SK-N-SH (cell line): ENCODE measurements at regions not wholly inside any gene's neighbourhood (a gene's known extent, or its start where the extent isn't known, plus 50 kb on each side); places are given as distances from the start of the nearest gene placed in this dataset.

Experiments used
- CTCF ChIA-PET: fragments of 300-600, 350-600 bp; formaldehyde crosslinking; extraction: SDS; loops from one replicate; lab custom pipeline; 2021; lab: Yijun Ruan, JAX
- POLR2A ChIA-PET: fragments of 350-600 bp; sonication (Branson Sonifier 250); formaldehyde crosslinking; extraction: SDS; loops from one replicate; lab custom pipeline; 2020; ENCODE audit warnings: antibody characterized with exemption, inconsistent platforms; lab: Yijun Ruan, JAX
- DNase-seq: peaks from one replicate; pipeline ENCODE4 v3.0.0; 2012
- H2AFZ ChIP-seq: fragments of 200-600 bp; sonication (generic); 2 replicates; pipeline ENCODE4 v1.8.1; 2016; ENCODE audit warnings: antibody characterized with exemption, mild to moderate bottlenecking, low read depth
- H3F3A ChIP-seq: fragments of 200-600 bp; sonication (generic); replicated peaks from 2 replicates; pipeline ENCODE3; 2016; ENCODE audit warnings: antibody characterized with exemption, mild to moderate bottlenecking; ENCODE audit not compliant: insufficient read depth
- H3K27ac ChIP-seq, 2 experiments: fragments of 200-500 bp in 1 of 2; fragments of 200-600 bp in 1 of 2; sonication (Bioruptor generic) in 1 of 2; sonication (generic), shearing (Covaris generic) in 1 of 2; 2 replicates each; pipeline versions ENCODE4 v1.5.1 to v1.6.1; 2014 to 2016; ENCODE audit warnings: low read depth in 2 of 2, inconsistent platforms in 1 of 2, low read length in 1 of 2, mild to moderate bottlenecking in 1 of 2, mixed read lengths in 1 of 2
- H3K27me3 ChIP-seq: fragments of 200-600 bp; sonication (generic), shearing (Covaris generic); 2 replicates; pipeline ENCODE4 v1.6.1; 2016; ENCODE audit warnings: mixed run types; ENCODE audit not compliant: insufficient read depth
- H3K36me3 ChIP-seq, 2 experiments: fragments of 200-500 bp in 1 of 2; fragments of 200-600 bp in 1 of 2; sonication (Bioruptor generic) in 1 of 2; sonication (generic) in 1 of 2; replicated peaks in 1 of 2; 2 replicates each; pipeline versions ENCODE3 to v1.5.1; 2014 to 2016; ENCODE audit warnings: low read length in 1 of 2, mild to moderate bottlenecking in 1 of 2; ENCODE audit not compliant: insufficient read depth in 2 of 2, control insufficient read depth in 1 of 2
- H3K4me1 ChIP-seq, 2 experiments: fragments of 200-500 bp in 1 of 2; fragments of 200-600 bp in 1 of 2; sonication (Bioruptor generic) in 1 of 2; sonication (generic), shearing (Covaris generic) in 1 of 2; 2 replicates each; pipeline versions ENCODE4 v1.5.1 to v1.6.1; 2014 to 2016; ENCODE audit warnings: low read depth in 1 of 2, low read length in 1 of 2, mixed run types in 1 of 2; ENCODE audit not compliant: insufficient read depth in 2 of 2, control insufficient read depth in 1 of 2
- H3K4me2 ChIP-seq: fragments of 200-600 bp; sonication (generic), shearing (Covaris generic); 2 replicates; pipeline ENCODE4 v1.6.1; 2017; ENCODE audit warnings: mixed run types
- H3K4me3 ChIP-seq, 2 experiments: fragments of 200-500 bp in 1 of 2; fragments of 200-600 bp in 1 of 2; sonication (Bioruptor generic) in 1 of 2; sonication (generic), shearing (Covaris generic) in 1 of 2; 2 replicates each; pipeline versions ENCODE4 v1.5.1 to v1.8.1; 2014 to 2016; ENCODE audit warnings: low read depth in 2 of 2, inconsistent platforms in 1 of 2, low read length in 1 of 2, mild to moderate bottlenecking in 1 of 2, mixed read lengths in 1 of 2, moderate library complexity in 1 of 2
- H3K79me2 ChIP-seq: fragments of 200-600 bp; sonication (generic); 2 replicates; pipeline ENCODE4 v1.8.1; 2017; ENCODE audit warnings: mild to moderate bottlenecking; ENCODE audit not compliant: insufficient read depth
- H3K9ac ChIP-seq: fragments of 200-600 bp; sonication (generic); 2 replicates; pipeline ENCODE4 v1.6.1; 2017; ENCODE audit warnings: mixed run types
- H3K9me2 ChIP-seq: fragments of 200-600 bp; sonication (generic); 2 replicates; pipeline ENCODE4 v1.6.1; 2017; ENCODE audit warnings: mixed run types
- H3K9me3 ChIP-seq: fragments of 200-600 bp; sonication (generic); 2 replicates; pipeline ENCODE4 v1.6.1; 2017; ENCODE audit warnings: mixed run types, mild to moderate bottlenecking, moderate library complexity
- H4K20me1 ChIP-seq: fragments of 200-600 bp; sonication (generic); 2 replicates; pipeline ENCODE4 v1.6.1; 2017; ENCODE audit warnings: mild to moderate bottlenecking, mixed run types; ENCODE audit not compliant: insufficient read depth
- EP300 ChIP-seq, 2 experiments: IDR thresholded peaks; 2 replicates each; pipeline versions ENCODE4 v1.4.0 to v1.6.1; 2012; ENCODE audit warnings: borderline replicate concordance in 1 of 2, low read depth in 1 of 2, low read length in 1 of 2
- EZH2phosphoT487 ChIP-seq: fragments of 200-600 bp; sonication (generic); IDR thresholded peaks from 2 replicates; pipeline ENCODE4 v1.6.1; 2017; ENCODE audit warnings: low read depth, mixed run types, mild to moderate bottlenecking, antibody characterized with exemption, moderate library complexity, borderline replicate concordance
- FOXJ3 ChIP-seq: sonication (generic); formaldehyde crosslinking; IDR thresholded peaks from 2 replicates; pipeline ENCODE4 v1.5.1; 2020; ENCODE audit warnings: mild to moderate bottlenecking, missing genetic modification reagents
- GATA2 ChIP-seq: sonication (generic); formaldehyde crosslinking; IDR thresholded peaks from 2 replicates; pipeline ENCODE4 v1.5.0; 2020; ENCODE audit warnings: mild to moderate bottlenecking, missing genetic modification reagents
- MAX ChIP-seq: IDR thresholded peaks from 2 replicates; pipeline ENCODE4 v1.4.0; 2012; ENCODE audit warnings: low read depth
- PBX3 ChIP-seq: IDR thresholded peaks from 2 replicates; pipeline ENCODE4; 2012
- RFX5 ChIP-seq: IDR thresholded peaks from 2 replicates; pipeline ENCODE4 v1.6.1; 2012; ENCODE audit warnings: mild to moderate bottlenecking, improper control_type of control experiment, low read length
- RXRA ChIP-seq: IDR thresholded peaks from 2 replicates; pipeline ENCODE4 v1.4.0; 2012; ENCODE audit warnings: low read depth, mild to moderate bottlenecking, borderline replicate concordance
- SMC3 ChIP-seq: IDR thresholded peaks from 2 replicates; pipeline ENCODE4 v1.6.1; 2012; ENCODE audit warnings: low read depth, low read length, improper control_type of control experiment
- USF2 ChIP-seq: fragments of 150-350 bp; IDR thresholded peaks from 2 replicates; pipeline ENCODE4 v1.6.1; 2017; ENCODE audit warnings: antibody characterized with exemption, low read length, low read depth, borderline replicate concordance
- YY1 ChIP-seq: IDR thresholded peaks from 2 replicates; pipeline ENCODE4 v1.4.0; 2012; ENCODE audit warnings: low read depth, mild to moderate bottlenecking
- WGBS: methylation state at CpG from one replicate; pipeline ENCODE4 v1.1.6; 2017; ENCODE audit warnings: low lambda C conversion rate; 5-methylcytosine and 5-hydroxymethylcytosine counted together

- no peaks in the 10 kb centered on the region for H3K9me3 ChIP-seq
- no peak overlapping the region for H3K4me3 ChIP-seq
- H3K27ac ChIP-seq = no peak overlapping the region
- no peaks in the 10 kb centered on the region for H3K36me3 ChIP-seq
- 31% methylated on average over 2 of the region's 2 CpGs for WGBS
- H3K27me3 ChIP-seq = no peaks in the 10 kb centered on the region
- ChIA-PET POLR2A (no interaction called here), CTCF (no interaction called here)
- H3F3A ChIP-seq = no peaks in the 10 kb centered on the region
- DNase-seq = no peak
- H2AFZ ChIP-seq = no peak overlapping the region
- no peak overlapping the region for H3K9ac ChIP-seq
- H3K4me2 ChIP-seq = no peak overlapping the region
- no peaks in the 10 kb centered on the region for H4K20me1 ChIP-seq
- no peaks in the 10 kb centered on the region for H3K79me2 ChIP-seq
- no peaks in the 10 kb centered on the region for H3K9me2 ChIP-seq
- no peaks in the 10 kb centered on the region for H3K4me1 ChIP-seq
- TF ChIP-seq RFX5 = no peak
- TF ChIP-seq EP300 (IDR thresholded peaks at IDR 0.05; ENCODE audit: borderline replicate concordance in 1 of 2, low read depth in 1 of 2, low read length in 1 of 2) = no peak
- no peak for TF ChIP-seq YY1
- TF ChIP-seq EZH2phosphoT487 = no peak
- no peak for TF ChIP-seq USF2
Observed at GRCh38 chr1:191536791-191537429, 621.4 kb upstream of the RGS18 start.

GRCh38 chr1:191541758-191542157, 616.5 kb upstream of the RGS18 start:
- no peak overlapping the region for H3K4me3 ChIP-seq
- POLR2A ChIA-PET = no interaction called here
- H3K36me3 ChIP-seq = no peaks in the 10 kb centered on the region
- no peak overlapping the region for H3K4me2 ChIP-seq
- TF ChIP-seq MAX (no peak), GATA2 (no peak), FOXJ3 (CRISPR knock-in tag) (no peak), PBX3 (no peak), SMC3 (no peak), RXRA (no peak)
- H3K4me1 ChIP-seq = no peaks in the 10 kb centered on the region
- CTCF ChIA-PET = no interaction called here
- no peaks in the 10 kb centered on the region for H4K20me1 ChIP-seq
- H3K9ac ChIP-seq = no peak overlapping the region
- no peaks in the 10 kb centered on the region for H3K9me3 ChIP-seq
- no peak overlapping the region for H2AFZ ChIP-seq
- 6% methylated on average over 1 of the region's 1 CpG for WGBS
- no peak for DNase-seq
- no peaks in the 10 kb centered on the region for H3K27me3 ChIP-seq
- H3K9me2 ChIP-seq = no peaks in the 10 kb centered on the region
- no peak overlapping the region for H3K27ac ChIP-seq
- no peaks in the 10 kb centered on the region for H3K79me2 ChIP-seq
- H3F3A ChIP-seq = no peaks in the 10 kb centered on the region
